ENCODE measurements at regions not wholly inside any gene's neighbourhood (a gene's known extent, or its start where the extent isn't known, plus 50 kb on each side); places are given as distances from the start of the nearest gene placed in this dataset.
"Not testable (repeated sequence)": the region's sequence is repeated elsewhere in the genome, so short reads cannot be mapped to it uniquely, and the experiment has no call there.

DNA sequence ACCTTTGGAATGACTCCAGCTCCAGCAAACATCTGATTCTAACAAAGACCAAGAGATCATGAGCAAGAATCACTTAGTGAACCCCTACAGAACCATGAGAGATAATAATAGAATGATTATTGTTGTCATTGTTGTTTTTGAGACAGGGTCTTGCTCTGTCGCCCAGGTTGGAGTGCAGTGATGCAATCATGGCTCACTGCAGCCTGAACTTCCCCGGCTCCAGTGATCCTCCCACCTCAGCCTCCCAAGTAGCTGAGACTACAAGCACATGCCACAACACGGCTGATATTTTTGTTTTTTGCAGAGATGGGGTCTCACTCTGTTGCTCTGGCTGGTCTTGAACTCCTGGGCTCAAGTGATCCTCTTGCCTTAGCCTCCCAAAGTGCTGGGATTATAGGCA, 69.4 kb upstream of the LYRM9 start:
- H2BK15ac ChIP-seq (ENCODE audit: low read length); H4K8ac ChIP-seq (ENCODE audit: extremely low read depth, insufficient read depth, low read length); H4K20me1 ChIP-seq (replicated peaks in 1 of 2; ENCODE audit: control insufficient read depth in 1 of 2, insufficient read depth in 2 of 2, low read length in 2 of 2); H3K14ac ChIP-seq (ENCODE audit: insufficient read length); H3K23ac ChIP-seq (ENCODE audit: insufficient read length); H3K56ac ChIP-seq (replicated peaks; ENCODE audit: insufficient read length, low read depth, low read length); H3K4me2 ChIP-seq (ENCODE audit: insufficient read depth in 1 of 2, low read depth in 2 of 2, low read length in 2 of 2); H2BK20ac ChIP-seq (ENCODE audit: low read length); H3K27me3 ChIP-seq (replicated peaks in 1 of 4; ENCODE audit: control insufficient read depth in 3 of 4, extremely low read depth in 1 of 4, insufficient read depth in 3 of 4, low read length in 3 of 4); H3K27ac ChIP-seq (ENCODE audit: low read depth, low read length); H2AFZ ChIP-seq (ENCODE audit: low read length); FAIRE-seq; H3K18ac ChIP-seq (ENCODE audit: extremely low read depth, low read length); H3K9me3 ChIP-seq (ENCODE audit: insufficient read depth in 2 of 2, low read depth in 1 of 2, low read length in 1 of 2); DNase-seq (ENCODE audit: low read depth in 1 of 2, low spot score in 2 of 2); POLR2A ChIA-PET (ENCODE audit: partially characterized antibody); H4K91ac ChIP-seq (replicated peaks; ENCODE audit: insufficient read length, low read length); H3K36me3 ChIP-seq (ENCODE audit: control insufficient read depth in 2 of 4, insufficient read depth in 4 of 4, low read length in 3 of 4); H3K4me1 ChIP-seq (replicated peaks in 1 of 4; ENCODE audit: control insufficient read depth in 3 of 4, insufficient read depth in 4 of 4, low read length in 3 of 4); H3K9ac ChIP-seq (replicated peaks in 1 of 4; ENCODE audit: extremely low read depth in 1 of 4, low read depth in 3 of 4, low read length in 3 of 4); H3K23me2 ChIP-seq (ENCODE audit: low read depth, low read length); H3K4ac ChIP-seq (replicated peaks; ENCODE audit: insufficient read length, low read depth, low read length); H3K4me3 ChIP-seq (ENCODE audit: extremely low read depth in 1 of 4, insufficient read depth in 2 of 4, low read depth in 3 of 4, low read length in 4 of 4); H2BK5ac ChIP-seq (ENCODE audit: low read depth, low read length); H2AK5ac ChIP-seq (ENCODE audit: low read depth, low read length); H3K79me2 ChIP-seq (ENCODE audit: control insufficient read depth in 1 of 2, insufficient read depth in 2 of 2, low read length in 2 of 2); H4K5ac ChIP-seq (ENCODE audit: insufficient read length, low read depth, low read length); H2BK120ac ChIP-seq (replicated peaks; ENCODE audit: low read depth, low read length); H3K79me1 ChIP-seq (ENCODE audit: low read depth, low read length): not testable (repeated sequence)
- CTCF ChIA-PET (ENCODE audit: partially characterized antibody) = interaction anchor here (1.1 to 1.3 kb wide), 2 partner anchors 20 to 589 kb away, joined by 3 to 4 read pairs; no protein-coding TSS in a partner anchor
- 90% methylated on average over 3 of the region's 3 CpGs; no CpG with 5 or more reads in 1 of the 2 experiments for WGBS, 2 experiments (ENCODE audit: extremely low coverage in 1 of 2, insufficient coverage in 1 of 2, insufficient read length in 1 of 2, insufficient replicate concordance in 2 of 2, low coverage in 1 of 2, low lambda C conversion rate in 2 of 2, missing lambda C conversion rate in 1 of 2)
- peak overlapping the region; percentile 46; the same call in 1 of the 2 replicates for H2BK12ac ChIP-seq (ENCODE audit: low read depth, low read length)
